ENCODE measurements at regions not wholly inside any gene's neighbourhood (a gene's known extent, or its start where the extent isn't known, plus 50 kb on each side); places are given as distances from the start of the nearest gene placed in this dataset.

DNA sequence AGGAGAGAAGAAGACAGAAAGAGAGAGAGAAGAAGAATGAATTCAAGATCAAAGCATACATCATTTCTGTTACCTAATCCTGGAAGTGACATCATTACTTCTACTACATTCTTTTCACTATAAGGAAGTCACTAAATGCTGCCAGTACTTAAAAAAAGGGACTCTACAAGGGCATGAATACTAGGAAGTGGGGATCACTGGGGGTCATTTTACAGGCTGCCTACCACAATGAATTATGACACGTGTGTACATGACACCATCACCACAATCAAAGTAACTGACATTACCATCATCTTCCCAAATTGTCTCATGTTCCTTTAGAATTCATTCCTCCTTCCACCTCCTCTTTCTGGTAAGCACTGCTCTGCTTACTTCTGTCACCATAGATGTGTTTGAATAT, 227.0 kb downstream of the CPE start:
- TF ChIP-seq EZH2 (IDR thresholded peaks at IDR 0.05; ENCODE audit: insufficient read depth, poor library complexity, severe bottlenecking) (no peak), EZH2phosphoT487 (IDR thresholded peaks at IDR 0.05; ENCODE audit: insufficient read depth, low read depth) (no peak)
